ENCODE measurements at regions not wholly inside any gene's neighbourhood (a gene's known extent, or its start where the extent isn't known, plus 50 kb on each side); places are given as distances from the start of the nearest gene placed in this dataset.

- TF ChIP-seq EZH2phosphoT487 (IDR thresholded peaks at IDR 0.05; ENCODE audit: borderline replicate concordance, low read length) = no peak
- no peak for TF ChIP-seq CTCF (IDR thresholded peaks at IDR 0.05; ENCODE audit: low read depth, low read length, poor library complexity, severe bottlenecking)
Measured at GRCh38 chr2:14424478-14425390, 207.8 kb upstream of the LRATD1 start.

Measured in DOHH2 (cell line).